GM18861 (cell line): ENCODE measurements at regions not wholly inside any gene's neighbourhood (a gene's known extent, or its start where the extent isn't known, plus 50 kb on each side); places are given as distances from the start of the nearest gene placed in this dataset.
"Not testable (repeated sequence)": the region's sequence is repeated elsewhere in the genome, so short reads cannot be mapped to it uniquely, and the experiment has no call there.

Experiments used
- ATAC-seq: cut with Tn5 transposase; IDR thresholded peaks from one replicate; pipeline ENCODE4 v1.9.1; 2021; ENCODE audit not compliant: unreplicated experiment

- no peak for ATAC-seq
Measured at GRCh38 chr5:110869927-110870326, 131.1 kb downstream of the SLC25A46 start.

DNA sequence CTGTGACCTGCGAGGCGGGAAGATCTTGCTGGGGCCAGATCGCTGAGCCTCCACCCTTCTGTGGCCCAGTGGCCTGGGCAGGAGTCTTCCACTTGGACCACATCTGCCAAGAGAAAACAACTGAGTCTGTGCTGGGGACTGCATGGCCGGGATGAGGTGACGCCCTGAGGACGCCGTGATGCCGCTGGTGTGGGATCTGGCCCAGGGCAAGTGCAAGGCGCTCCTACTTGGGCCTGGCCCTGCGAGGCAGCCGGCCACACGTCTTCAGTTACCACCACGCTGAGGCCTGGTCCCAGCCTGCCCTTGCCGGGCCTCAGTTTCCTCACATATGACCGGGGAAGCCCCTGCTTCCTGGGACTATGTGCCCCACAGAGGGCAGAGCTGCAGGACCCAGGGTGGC lies 133.4 kb downstream of the SLC25A46 start:
- ATAC-seq = no peak

DNA sequence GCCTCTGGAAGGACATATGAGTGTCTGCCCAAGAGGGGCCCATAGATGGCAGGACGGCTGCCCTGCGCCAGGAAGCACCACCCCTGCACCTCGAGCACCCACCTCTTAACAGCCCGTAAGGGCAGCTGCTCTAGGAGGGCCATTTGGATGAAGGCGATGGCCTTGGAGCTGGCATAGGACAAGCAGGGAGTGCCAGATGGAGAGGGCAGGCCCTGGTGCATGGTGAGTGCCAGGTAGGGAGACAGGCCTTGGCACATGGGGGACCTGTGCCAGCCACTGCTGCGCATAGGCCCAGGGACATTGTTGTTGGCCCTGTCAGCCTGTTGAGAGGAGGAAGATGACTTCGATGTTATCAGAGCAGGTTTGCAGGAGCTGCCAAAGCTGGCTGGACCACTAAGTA lies 134.2 kb downstream of the SLC25A46 start:
- no peak for ATAC-seq

- ATAC-seq = no peak
Measured at GRCh38 chr5:110873773-110874437, 135.1 kb downstream of the SLC25A46 start.

GRCh38 chr5:110875115-110875514 lies 136.3 kb downstream of the SLC25A46 start:
- ATAC-seq = not testable (repeated sequence)

- no peak for ATAC-seq
Measured at GRCh38 chr5:110878115-110878514, 139.3 kb downstream of the SLC25A46 start.

DNA sequence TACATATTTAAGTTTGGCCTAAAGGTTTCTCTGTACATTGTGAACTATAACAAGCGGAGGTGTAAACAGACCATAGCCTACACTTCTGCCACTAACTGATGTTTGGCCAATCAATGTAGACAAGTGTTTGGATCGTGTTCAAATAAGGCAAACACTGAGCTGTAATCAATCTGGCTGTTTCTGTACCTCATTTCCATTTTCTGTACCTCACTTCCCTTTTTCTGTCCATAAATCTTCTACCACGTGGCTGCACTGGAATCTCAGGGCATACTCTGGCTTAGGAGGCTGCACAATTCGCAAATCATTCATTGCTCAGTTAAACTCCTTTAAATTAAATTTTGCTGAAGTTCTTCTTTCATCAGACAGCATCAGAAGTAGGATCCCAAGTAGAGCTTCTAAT lies 140.9 kb downstream of the SLC25A46 start:
- no peak for ATAC-seq

DNA sequence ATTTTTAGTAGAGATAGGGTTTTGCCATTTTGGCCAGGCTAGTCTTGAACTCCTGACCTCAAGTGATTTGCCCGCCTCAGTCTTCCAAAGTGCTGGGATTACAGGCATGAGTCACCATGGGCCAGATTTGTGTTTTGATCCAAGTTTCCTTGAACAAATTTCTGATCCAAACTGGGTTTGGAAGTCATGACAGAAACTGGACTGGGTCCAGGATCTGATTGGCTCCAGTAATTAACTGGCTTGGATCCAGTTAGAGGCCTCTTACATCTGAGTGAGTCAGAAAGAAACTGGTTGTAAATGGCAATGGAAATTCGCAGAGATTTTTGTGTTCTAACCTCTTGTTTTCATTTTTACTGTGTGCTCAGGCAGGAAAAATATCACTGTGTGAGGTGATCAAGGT lies 141.6 kb downstream of the SLC25A46 start:
- no peak for ATAC-seq

GRCh38 chr5:110884005-110884404 lies 145.2 kb downstream of the SLC25A46 start:
- ATAC-seq = no peak

DNA sequence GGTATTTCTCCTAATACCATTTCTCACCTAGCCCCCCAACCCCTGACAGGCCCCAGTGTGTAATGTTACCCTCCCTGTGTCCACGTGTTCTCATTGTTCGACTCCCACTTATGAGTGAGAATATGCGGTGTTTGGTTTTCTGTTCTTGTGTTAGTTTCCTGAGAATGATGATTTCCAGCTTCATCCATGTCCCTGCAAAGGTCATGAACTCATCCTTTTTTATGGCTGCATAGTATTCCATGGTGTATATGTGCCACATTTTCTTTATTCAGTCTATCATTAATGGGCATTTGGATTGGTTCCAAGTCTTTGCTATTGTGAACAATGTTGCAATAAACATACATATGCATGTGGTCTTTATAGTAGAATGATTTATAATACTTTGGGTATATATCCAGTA lies 148.4 kb downstream of the SLC25A46 start:
- not testable (repeated sequence) for ATAC-seq

GRCh38 chr5:110893854-110894483 lies 155.2 kb downstream of the SLC25A46 start:
- ATAC-seq = not testable (repeated sequence)

DNA sequence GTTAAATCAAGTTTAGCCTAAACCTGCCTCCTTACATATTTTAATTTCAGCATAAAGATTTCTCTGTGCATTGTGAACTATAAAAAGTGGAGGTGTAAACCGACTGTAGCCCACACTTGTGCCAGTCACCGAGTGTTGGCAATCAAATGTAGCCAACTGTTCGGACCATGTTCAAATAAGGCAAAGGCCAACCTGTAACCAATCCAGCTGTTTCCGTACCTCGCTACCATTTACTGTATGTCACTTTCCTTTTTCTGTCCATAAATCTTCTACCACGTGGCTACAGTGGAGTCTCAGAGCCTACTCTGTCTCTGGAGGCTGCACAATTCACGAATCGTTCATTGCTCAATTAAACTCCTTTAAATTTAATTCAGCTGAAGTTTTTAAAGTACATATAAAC lies 156.0 kb downstream of the SLC25A46 start:
- no peak for ATAC-seq

DNA sequence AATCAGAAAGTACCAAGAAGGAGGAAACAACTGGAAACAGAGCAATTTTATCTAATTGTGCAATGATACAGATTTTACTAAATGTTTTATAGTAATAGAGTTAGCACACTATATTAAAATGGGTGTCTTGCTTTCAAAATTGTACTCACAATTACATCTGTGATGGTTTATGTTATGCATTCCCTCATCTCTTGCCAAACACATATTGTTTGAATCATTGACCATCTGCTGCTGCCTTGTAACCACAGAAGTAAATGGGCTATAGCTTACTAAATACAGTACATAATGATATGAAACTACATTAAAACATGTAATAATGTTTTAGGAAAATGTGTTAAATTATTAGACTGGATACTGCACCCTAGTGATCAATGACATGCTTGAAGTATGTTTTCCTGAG lies 158.1 kb downstream of the SLC25A46 start:
- no peak for ATAC-seq

DNA sequence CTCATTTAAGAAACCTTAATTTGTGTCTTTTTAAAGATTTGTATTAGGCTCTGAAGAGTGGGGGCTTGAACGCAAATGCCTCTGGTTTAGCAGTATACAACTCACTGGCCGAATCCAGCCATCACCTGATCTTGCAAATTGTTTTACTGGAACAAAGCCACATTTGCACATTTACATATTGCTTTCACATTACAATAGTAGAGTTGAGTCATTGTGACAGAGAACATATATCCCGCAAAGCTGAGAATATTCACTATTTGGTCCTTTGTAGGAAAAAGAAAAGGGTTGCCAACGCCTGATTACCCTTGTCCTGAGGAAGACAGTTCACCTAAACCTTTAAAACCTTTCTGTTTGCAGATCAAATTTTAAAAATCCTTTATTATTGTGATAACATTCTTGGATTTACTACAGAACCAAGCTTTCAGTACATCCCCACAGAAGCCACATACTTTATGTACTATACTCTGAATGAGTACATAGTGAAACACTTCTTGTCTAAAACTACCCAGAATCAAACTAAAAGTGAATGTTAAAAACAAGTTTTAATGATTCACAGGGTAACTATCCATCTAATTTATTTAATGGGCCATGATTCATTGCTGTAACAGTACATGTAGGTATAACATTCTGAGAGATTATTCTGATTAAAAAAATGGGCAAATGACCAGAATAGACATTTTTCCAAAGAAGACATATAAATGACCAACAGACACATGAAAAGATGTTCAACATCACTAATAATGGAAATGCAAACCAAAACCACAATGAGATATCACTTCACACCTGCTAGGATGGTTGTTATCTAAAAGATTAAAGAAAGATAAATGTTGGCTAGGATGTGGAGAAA lies 161.0 kb downstream of the SLC25A46 start:
- ATAC-seq = peak; percentile 57

- ATAC-seq = no peak
Measured at GRCh38 chr5:110900829-110901228, 162.0 kb downstream of the SLC25A46 start.

DNA sequence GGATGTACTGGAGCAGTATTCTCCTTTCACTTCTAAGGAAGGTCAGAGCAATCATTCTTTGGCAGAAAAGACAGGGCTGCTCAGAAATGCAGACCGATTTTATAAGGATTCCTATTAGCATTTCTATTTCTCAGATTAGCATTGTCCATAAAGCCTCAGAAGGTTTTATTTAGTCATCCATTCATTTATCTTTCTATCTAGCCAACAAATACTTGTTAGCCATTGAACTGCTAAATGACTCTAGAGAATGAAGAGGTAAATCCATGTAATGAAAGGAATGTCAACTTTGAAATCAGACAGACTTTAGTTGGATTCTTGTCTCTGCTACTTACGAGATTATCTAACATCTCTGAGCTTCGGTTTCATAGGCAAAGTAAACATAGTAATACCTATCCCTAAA lies 165.2 kb downstream of the SLC25A46 start:
- no peak for ATAC-seq

DNA sequence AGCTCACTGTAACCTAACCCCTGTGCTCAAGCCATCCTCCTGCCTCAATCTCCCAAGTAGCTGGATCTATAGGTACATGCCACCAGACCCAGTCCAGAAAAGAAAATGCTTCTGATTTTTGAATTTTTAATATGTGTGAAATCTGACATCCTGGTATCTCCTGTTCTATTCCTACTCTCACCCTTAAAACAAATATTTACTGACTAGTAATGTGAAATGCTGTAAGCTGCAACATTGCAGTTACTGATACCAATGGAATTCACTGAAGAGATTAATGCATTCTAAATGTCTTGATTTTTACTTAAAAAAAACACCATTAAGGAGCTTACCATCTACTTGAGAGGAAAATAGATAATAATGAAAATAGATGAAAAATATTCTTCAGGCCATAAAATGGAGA lies 162.7 kb upstream of the TSLP start:
- ATAC-seq = no peak

DNA sequence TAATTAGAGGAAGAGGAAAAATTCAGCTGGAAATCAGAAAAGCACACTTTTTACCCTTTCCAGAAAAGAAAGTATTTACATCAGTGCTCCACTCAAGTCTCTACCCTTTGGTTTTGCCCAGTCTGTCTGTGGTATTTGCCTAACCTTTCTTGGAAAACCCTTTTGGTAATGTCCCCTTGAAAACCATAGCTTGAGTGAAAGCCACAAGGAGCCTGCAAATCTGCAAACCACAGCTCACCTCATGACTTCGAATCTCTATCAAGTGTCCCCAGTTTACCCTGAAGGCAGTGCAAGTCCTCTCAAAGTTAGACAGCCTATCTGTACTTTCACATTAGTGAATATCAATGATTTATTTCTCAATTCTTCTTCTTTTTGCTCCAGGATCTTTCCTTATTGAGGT lies 162.1 kb upstream of the TSLP start:
- ATAC-seq = no peak

GRCh38 chr5:110909950-110910349 lies 161.6 kb upstream of the TSLP start:
- no peak for ATAC-seq

DNA sequence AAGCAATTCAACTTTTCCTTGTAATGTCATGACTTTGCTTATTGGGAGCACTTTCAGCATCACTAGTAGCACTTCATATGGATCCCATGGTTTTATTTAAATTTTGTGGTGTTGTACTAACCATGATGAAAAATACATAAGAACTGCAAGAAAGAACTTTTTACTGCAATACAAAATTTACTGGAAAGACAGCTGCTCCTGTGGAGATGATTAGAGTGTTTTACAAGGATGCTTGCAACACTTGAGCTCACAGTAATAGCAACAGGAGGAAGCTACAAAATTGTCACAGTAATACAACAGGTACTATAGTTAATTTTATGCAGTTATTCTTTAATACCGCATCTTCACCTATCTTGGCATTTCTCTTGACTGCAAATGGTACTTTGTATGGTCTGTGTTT lies 158.3 kb upstream of the TSLP start:
- no peak for ATAC-seq

GRCh38 chr5:110916381-110917049 lies 155.0 kb upstream of the TSLP start:
- ATAC-seq = no peak
